NCI-H345 treated with DMSO at 0.1 percent for 48 hours (cell line): ENCODE measurements at regions not wholly inside any gene's neighbourhood (a gene's known extent, or its start where the extent isn't known, plus 50 kb on each side); places are given as distances from the start of the nearest gene placed in this dataset.

Experiments
- DNase-seq: peaks from one replicate; lab custom pipeline; 2025; ENCODE audit not compliant: unreplicated experiment; lab: John Stamatoyannopoulos, UW

DNA sequence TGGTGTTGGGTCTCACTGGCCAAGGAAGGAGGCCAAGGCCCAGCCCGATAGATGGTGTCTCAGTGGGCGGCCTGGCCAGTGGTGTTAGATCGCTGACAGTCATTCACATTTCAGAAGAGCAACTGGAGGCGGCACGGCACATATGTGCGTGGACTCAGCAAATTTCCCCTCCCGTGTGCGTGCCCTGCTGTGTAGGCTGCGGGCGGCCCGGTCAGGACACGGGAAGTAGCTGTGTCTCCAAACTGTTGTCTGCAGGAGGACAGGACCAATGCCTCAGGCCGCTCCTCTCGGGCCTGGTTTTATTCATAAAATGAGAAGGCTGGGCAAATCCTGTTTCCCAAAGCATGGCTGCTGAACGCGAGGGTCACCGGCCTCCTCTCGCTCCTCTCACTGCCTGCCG, 711.7 kb downstream of the BRD1 start:
- DNase-seq: no peak

DNA sequence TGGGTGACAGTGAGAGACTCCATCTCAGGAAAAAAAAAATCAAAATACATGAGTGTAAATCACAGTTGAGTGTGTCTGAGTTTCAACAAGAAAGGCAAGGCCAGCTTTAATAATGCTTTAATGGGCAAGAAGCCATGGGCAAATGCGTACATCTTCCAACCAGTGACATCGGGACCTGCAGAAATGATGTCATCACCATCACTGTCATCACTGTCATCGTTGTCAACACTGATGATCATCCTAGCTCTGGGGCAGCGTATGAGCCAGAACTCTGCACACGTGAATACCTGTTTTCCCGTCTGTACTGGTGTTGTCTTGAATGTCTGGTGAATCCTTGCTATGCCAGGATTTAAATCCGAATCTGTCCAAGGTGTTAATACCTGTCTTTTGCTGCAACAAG, 712.5 kb downstream of the BRD1 start:
- no peak for DNase-seq

DNA sequence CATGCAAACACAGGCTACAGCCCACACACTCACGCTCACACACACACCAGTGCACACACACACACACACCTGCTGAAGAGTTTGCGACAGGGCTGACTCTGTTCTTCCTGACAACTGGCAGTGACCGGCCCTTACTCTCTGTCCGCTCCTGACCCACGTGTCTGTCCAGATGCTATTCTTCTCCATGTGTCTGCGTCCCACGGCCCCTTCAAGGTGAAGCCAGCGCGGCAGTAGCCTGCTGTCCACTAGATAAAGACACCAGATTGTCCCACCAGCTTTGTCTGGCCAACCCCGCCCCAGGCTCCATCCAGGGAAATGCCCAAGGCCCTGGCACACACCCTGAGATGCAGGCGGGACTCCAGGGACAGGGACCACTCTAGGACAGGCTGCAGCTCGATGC, 713.9 kb downstream of the BRD1 start:
- DNase-seq: no peak

DNA sequence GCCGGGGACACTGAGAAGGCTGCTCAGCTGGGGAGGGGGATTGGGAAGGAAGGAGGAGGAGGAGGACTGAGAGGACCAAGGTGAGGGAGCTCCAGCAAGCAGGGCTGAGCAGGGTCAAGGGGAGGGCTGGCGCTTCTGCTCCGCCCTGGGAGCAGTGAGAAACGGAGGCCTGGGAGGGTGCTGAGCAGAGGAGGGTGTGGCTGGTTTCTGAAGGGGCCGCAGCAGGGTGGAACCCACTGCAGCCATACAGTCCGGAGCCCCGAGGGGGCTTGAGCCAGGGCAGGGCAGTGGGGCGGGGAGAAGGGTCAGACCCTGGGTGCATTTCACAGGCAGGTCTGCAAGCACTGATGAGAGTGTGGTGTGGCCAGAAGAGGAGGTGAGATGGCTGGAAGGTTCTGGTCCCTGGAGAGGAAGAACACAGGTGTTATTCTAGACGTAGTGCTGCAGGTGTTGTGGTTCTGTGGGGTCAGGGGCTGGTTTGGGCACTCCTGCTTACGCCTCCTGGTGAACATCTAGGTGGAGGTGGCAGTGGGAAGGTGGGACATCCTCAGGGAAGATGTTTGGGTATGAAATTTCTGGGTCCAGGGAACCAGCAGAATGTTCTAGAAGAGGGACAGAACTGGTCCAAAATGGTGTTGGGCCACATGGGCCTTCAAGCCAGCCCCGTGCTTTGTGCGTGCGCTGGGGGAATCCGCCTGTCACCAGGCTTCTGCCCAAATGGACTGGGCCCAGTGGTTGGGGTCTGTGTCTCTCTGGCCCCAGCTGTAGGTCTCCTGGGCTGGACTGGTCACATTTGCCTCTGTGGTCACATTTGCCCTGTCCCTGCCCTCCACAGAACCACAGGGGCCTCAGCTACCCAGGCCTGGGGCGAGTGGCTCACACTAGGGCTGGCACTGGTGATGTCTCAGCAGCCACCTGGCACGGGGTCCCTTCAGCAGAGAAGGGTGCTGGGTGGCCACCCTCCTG, 714.7 kb downstream of the BRD1 start:
- no peak for DNase-seq

DNA sequence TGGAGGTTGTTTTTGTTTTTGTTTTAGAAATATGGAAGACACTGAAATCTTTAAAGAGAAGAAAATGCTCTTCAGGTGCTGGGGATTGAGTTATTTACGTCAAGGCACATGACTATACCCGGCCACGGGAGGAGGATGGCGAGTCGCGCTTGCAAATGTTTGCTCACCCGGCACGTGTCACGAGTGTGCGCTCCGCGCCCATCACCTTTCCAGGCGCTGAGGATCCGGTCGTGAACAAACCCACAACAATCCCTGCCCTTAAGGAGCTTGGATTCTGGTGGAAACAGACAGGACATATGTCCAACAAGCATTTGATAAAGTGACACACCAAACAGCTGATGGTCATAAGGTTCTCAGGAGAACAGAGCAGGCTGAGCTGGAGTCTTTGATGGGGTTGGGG, 715.5 kb downstream of the BRD1 start:
- no peak for DNase-seq

DNA sequence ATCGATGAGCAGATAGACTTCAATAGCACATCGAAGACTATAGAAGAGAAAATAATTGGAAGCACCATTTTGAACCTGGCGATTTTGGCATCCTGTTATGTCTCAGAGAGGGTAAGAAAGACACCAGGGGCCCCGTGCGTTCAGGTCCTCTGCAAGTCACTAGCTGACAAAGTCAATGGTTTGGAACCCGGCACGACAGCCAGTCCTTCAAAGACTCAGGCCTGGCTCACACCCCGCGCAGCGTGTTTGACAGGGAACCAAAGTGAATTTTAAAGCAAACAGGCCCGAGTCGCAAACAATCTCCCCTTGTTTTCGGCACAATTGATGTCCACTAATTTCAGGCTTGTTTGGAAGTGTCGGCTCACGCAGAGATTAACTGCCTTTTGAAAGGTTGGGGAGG, 716.6 kb downstream of the BRD1 start:
- no peak for DNase-seq

DNA sequence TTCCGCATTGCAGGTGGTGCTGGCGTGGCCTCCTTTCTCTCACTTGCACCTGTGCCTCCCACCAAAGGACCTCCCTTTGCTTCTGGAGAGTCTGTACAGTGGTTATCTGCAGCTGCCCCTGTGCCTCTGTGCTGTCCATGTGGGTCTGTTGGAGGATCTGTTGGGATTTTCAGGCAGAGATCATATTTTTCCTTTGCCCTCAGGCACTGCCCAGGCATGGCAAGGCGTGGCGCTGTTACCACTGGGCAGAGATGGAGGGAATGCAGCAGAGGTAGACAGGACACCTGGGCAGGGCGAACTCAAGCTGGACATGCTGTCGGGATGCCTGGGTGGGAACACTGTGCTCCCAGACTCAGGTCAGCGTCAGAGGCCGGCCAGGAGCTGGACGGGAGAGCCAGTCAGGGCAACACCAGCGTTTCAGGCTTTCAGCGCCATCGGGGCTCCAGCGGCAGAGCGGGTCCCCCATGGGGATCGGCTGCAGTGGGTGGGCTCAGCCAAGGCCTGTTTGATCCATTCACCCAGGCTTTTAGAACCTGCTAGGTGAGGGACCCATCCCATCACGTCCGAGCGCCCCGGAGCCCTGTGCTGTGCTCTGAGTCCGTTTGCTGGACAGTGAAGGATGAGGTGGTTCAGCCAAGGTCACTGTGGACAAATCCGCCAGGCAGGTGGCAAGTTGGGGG, 718.9 kb downstream of the BRD1 start:
- no peak for DNase-seq

DNA sequence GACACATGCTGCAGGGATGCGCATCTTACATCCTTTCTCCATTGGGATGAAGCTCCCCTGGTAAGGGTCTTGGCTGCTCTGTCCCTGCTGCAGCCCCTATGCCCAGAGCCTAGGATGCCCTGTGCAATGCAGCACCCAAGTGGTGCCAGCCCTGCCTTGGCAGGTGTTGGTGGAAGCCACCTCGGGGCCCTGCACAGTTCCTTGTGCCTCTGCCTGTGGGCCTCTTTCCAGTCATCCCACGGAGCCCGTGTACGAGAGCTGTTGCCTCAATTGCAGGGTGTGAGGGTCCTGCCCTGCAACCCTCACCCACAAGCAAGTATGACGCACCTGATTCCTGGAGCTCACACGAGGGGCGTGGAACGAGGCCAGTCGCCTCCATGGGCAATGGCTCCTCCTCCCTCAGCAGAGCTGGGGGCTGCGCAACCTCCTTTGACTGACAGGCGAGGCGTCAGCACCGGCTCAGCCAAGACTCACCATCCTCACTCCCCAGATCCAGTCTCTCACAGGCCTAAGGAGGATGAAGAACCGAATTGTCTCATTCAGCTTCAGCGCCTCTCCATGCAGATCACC, 719.6 kb downstream of the BRD1 start:
- no peak for DNase-seq

DNA sequence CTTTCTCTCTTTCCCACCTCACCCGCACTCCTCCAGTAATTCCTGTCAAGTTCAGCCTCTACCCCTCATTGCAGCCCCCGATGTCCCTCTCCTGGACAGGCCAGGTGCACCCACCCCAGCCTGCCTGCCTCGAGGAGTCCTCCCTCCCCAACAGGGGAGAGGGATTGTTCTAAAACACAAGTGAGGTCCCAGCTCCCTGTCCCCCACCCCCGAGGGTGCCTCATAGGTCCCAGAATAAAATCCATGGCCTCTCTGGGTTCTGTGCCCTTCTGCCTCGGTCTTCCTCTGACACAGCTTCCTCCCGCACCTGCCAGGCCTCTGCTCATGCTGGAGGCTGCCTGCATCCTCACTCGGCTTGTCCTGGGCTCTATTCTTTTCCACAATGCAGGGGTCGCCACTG, 720.1 kb downstream of the BRD1 start:
- DNase-seq: no peak

DNA sequence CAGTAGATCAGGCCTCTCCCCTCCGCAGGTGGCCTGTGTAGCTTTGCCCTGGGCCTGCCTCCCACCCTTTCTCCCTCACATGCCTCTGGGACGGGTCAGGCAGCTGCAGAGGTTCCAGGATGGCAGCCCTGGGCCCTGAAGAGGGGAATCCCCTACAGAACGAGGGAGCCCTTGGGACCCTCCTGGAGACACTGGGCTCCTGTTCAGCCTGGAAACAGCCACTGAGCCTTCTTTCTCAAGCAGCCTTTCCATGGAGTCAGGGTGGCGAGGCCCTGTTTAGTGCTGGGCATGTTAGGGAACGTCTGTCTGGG, 720.9 kb downstream of the BRD1 start:
- DNase-seq: no peak

DNA sequence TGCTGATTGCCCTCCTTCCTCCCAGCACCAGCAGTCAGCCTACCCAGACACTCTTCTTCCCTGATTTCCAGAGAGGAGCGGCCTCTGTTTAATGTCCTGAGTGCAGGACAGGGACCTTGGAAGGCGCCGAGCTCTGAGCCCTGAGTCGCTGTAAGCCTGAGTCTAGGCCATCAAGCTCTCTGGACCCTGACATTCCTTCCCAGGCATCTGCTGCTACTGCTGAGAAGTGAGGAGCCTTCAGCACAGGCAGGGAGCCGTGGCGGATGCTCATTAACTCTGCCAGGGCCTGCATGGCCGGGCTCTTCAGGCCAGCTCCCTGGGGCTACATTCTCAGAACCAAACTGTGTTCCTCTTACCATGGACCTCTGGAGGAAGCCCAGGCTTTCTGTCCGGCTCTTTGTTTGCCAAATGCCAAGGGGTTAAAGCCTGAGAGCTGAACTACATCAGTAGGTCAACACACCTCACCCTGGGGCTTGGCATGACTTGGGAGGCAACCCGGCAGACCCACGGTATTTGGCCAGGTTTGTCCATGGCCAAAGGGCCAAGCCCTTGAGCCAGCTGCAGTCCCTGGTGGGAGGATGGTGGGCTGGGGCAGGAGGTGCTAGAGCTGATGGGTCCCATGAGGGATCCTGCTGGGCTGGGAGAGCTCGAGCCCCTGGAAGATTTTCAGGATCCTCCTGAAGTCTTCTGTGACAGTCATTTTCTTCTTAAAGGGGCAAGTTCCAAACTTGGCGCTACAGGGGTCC, 721.4 kb downstream of the BRD1 start:
- no peak for DNase-seq

DNA sequence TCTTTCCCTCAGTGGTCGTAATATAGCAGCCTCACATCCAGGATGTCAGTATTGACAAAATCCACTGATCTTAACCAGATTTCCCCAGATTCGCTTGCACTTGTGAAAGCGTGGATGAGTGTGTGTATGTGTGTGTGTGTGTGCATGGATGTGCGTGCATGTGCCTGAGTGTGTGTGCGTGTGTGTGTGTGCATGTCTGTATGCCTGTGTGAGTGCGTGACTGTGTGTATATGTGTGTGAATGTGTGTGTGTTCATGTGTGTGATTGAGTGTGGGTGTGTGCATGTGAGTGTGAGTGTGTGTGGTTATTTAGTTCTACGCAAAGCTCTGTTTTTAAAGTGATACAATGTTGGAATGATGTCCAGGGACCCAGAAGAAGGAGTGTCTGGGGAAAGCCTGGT, 723.2 kb downstream of the BRD1 start:
- DNase-seq: no peak

DNA sequence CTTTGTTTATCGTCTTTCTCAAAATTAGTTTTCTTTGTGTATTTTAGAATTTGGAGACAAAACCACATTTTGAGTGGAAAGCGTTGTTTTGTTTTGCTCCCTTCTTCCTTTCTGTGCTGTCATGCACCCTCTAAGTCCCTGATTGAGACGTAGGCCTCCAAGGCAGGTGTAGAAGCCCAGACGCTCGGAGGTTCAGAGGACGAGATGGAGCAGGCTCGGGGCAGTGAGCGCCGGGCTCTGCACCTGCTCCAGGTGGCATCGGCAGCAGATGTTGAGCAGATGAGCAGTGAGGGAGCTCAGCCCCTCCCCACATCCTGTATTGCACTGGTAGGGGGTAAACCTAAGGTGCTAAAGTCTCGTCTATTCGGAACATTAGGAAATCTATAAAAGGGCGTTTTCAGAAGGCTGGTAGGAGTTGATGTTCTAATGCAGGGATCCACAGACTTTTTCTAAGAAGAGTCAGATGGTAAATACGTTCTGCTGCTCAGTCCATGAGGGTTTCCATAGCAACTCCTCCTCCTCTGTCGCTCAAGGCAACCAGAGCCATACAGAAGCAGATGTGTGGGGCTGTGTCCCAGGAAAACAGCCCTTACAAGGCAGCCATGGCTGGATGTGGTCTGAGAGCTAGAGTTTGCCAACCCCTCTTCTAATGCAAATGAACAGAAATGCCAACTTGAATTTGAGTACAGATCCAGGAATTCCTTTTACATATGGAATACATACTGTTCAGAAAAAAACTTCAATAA, 724.2 kb downstream of the BRD1 start:
- DNase-seq: peak; percentile 85

DNA sequence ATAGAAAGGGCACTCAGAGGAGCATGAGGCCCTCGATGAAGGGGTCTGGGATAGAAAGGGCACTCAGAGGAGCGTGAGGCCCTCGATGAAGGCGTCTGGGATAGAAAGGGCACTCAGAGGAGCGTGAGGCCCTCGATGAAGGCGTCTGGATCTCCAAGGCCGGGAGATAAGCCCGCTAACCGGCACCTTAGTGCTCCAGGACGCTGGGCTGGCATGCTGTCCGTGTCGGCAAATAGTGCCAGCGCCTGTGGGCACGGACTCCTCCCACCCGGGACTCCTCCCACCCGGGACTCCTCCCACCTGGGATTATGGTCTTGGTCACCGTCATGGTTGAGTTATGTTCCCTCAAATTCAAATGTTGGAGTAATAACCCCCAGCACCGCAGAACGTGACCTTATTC, 725.3 kb downstream of the BRD1 start:
- no peak for DNase-seq

DNA sequence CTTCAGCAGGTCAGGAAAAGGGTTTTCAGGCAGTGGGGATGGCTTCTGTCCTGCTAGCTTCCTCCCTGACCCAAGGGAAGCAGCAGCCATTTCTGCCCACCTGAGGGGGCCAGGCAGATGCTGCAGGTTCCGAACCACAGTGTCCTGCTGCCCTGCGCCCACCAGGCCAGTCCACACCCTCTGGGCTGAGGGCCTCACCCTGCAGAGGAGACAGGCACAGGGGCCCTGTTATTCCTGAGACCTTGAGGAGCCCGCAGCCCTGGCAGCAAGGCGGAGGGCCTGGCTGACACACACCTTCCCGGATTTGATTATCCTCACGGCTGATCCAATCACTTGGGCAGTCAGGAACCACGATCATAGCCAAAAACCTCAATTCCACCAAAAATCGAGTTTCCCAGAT, 725.8 kb downstream of the BRD1 start:
- DNase-seq: no peak

DNA sequence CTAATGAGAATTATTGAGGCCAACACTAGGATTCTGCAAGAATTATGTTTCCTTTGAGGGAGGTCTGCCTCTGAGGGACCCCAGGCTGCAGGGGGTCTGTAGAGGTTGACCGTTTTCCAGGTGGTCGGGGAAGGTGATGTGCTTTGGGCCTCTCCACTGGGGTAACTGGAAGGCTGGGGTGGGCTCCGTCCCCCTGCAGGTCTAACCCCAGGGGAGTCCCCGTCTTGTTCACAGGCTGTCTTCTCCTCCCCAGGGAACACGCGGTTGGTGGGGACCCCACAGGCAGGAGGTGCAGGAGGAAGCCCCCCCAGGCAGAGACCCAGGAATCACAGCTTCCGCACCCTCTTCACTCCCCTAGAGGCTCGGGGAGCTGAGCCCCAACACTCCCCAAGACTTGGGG, 726.4 kb downstream of the BRD1 start:
- no peak for DNase-seq

DNA sequence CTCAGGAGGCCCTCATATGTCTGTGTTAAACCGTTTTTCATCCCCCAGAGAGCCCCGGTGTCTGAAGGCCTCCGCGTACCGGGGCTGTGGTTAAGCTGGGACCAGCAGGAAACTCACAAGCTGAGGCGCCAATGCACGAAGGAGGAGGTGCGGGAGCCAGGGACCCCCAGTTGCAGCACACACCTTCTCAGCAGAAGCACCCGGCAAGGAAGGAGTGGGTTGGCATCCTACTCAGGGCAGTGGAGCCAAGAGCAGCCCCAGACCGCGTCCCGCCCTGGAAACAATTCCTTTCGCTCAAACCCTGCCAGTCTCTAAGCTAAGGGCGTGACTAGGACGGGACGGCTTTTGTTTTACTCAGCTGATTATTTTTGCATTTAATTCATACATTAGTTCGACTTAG, 726.9 kb downstream of the BRD1 start:
- DNase-seq: no peak

DNA sequence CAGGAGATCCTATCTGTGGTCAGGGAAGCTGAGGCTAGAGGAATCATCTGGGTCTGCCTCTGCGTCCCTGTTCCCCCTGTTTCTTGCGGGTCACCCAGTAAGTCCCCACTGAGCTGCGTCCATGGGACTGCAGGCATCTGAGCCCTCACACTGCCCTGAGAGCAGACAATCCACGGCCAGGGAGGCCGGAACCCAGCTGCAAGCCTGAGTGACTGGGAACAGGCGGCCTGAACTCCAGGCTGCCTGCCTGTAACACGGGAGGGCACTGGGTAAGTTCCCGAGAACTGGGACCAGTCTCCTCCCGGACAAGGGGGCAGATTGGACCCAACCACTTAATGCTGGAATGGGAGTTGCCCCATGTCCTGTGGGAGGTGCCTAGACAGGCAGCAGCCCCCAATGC, 727.4 kb downstream of the BRD1 start:
- DNase-seq: no peak

DNA sequence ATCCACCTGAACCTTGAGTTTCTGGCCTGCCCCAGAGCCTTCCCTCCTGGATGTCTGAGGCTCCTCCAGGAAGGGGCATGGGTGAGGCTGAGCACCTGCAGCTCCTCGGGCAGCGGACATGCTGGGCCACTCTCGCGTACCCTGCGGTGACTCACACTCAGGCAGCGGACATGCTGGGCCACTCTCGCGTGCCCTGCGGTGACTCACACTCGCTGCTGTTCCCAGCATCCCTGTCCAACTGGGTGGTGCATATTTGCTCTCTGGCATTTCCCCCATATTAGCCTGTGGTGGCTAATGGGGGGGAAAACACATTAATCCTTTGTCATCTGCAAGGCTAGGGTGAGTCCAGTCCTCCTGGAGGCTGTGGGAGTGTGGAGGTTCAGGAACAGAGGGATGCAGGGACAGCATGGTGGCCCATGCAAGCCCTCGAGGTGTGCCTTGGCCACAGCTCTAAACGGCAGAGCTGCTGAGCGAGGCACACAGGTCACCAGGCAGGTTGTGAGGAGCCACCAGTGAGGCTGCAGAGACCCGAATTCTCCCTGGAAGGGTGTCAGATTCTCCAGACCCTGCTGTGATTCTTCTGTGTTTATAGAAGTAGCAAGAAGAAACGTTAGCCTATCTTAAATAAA, 728.1 kb downstream of the BRD1 start:
- no peak for DNase-seq

DNA sequence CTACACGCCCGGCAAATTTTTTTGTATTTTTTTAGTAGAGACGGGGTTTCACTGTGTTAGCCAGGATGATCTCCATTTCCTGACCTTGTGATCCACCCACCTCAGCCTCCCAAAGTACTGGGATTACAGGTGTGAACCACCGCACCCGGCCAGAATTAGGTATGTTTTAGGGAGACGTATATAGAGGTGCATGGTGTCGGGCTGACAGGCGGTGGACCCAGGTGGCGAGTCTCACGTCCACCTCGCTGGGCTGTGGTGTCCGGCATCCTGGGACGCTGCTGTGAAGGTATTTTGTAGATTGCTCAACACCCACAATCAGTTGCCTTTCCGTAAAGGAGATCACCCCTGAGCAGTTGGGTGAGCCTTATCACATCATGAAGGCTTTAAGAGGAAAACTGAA, 728.6 kb downstream of the BRD1 start:
- DNase-seq: no peak

DNA sequence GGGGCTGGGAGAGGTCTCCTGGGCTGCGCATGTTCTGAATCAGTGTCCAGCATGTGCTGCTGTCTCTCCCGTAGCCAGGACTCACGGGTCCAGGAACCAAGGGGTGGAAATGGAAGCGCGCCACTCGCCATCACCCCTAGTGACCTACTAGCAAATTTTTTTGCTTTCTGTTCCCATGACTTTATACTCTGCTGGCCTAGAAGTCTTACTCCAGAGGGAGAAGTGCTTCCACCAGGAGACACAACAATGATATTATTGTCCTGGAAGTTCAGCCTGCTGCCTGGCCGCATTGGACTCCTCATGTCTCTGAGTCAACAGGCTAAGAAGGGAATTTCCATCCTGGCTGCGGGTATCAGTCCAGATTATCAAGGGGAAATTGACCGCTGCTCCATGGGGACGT, 729.7 kb downstream of the BRD1 start:
- DNase-seq: no peak
